ENCODE measurements at regions not wholly inside any gene's neighbourhood (a gene's known extent, or its start where the extent isn't known, plus 50 kb on each side); places are given as distances from the start of the nearest gene placed in this dataset.

GRCh38 chr6:105560611-105561066 lies 157.8 kb upstream of the PREP start:
- Histone ChIP-seq H3K4me3 (replicated peaks in 1 of 3) (no peak overlapping the region), H3K36me3 (no peaks in the 10 kb centered on the region), H3K27me3 (no peaks in the 10 kb centered on the region), H3K9me3 (no peaks in the 10 kb centered on the region), H3K27ac (no peak overlapping the region), H3K4me1 (no peaks in the 10 kb centered on the region)
- intact Hi-C loops (cut with DNase I), result no loop called here
- WGBS, 2 donors, result 95 to 98% methylated on average over 2 of the region's 2 CpGs
- no peak for TF ChIP-seq POLR2A (IDR thresholded peaks at IDR 0.05)
- TF ChIP-seq CTCF (IDR thresholded peaks at IDR 0.05), result no peak
- no peak for DNase-seq

DNA sequence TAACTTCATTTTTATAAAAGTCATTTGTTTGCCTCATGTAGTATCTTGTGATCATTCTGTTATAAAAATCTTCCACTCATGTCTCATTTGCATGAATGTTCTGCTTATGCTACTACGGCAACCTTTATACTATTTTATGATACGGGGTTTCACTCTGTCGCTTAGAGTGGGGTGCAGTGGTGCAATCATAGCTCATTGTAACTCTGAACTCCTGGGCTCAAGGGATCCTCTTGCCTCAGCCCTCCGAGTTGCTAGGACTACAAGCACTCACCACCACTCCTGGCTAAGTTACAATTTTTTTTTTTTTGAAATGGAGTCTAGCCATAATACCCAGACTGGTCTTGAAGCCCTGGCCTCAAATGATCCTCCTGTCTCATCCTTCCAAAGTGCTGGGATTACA lies 154.4 kb upstream of the PREP start:
- intact Hi-C loops (cut with DNase I), result no loop called here
- no peak overlapping the region for H3K4me3 ChIP-seq (replicated peaks in 1 of 3)
- TF ChIP-seq POLR2A (IDR thresholded peaks at IDR 0.05) (no peak), CTCF (IDR thresholded peaks at IDR 0.05) (no peak)
- no peaks in the 10 kb centered on the region for H3K4me1 ChIP-seq
- peak; percentile 22 to 27 for DNase-seq
- H3K9me3 ChIP-seq, result no peaks in the 10 kb centered on the region
- 45 to 55% methylated on average over 4 of the region's 4 CpGs for WGBS, 2 donors
- no peaks in the 10 kb centered on the region for H3K36me3 ChIP-seq
- no peak overlapping the region for H3K27ac ChIP-seq
- no peaks in the 10 kb centered on the region for H3K27me3 ChIP-seq

GRCh38 chr6:105553171-105553570 lies 150.3 kb upstream of the PREP start:
- intact Hi-C loops (cut with DNase I), result no loop called here
- DNase-seq, result no peak
- Histone ChIP-seq H3K4me1 (peaks cover 11 to 12% of the 10 kb centered on the region in 2 donors), H3K4me3 (replicated peaks in 1 of 3) (no peak overlapping the region), H3K27me3 (no peaks in the 10 kb centered on the region), H3K27ac (no peak overlapping the region), H3K36me3 (no peaks in the 10 kb centered on the region), H3K9me3 (no peaks in the 10 kb centered on the region)
- TF ChIP-seq POLR2A (IDR thresholded peaks at IDR 0.05), result no peak
- no peak for TF ChIP-seq CTCF (IDR thresholded peaks at IDR 0.05)
- WGBS, 2 donors, result 91 to 95% methylated on average over 6 of the region's 6 CpGs

DNA sequence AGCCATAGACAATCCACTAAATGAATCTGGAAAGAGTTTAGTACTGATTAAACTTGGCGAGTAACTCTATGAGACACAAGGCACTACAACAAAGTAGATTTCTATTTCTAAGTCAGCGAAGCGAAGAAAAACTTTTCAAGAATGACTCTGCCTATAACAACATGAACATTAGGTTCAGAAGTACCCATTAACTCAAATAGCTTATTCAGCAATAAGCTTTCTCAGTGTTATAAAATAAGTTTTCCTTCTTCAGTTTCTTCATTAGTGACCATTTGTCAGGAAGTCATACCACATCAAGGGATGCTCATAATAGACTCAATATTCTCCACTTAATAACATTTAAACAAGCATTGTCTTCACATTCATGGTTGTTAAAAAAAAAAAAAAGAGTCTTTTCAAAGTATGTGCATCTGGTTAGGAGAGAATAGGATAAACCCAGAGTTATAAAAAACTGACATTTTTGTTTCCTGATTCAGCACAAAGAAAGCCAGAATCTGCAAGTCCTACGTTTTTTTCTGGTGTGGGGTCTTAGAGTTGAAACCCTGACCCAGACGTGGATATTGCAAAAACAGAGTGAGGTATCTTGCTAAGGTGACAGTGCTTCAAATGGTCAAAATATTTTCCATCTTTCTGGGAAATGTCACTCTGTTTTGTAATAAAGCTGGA lies 148.2 kb upstream of the PREP start:
- Histone ChIP-seq H3K27ac (no peak overlapping the region), H3K4me3 (replicated peaks in 1 of 3) (no peak overlapping the region), H3K4me1 (peaks cover 11 to 12% of the 10 kb centered on the region in 2 donors), H3K9me3 (no peaks in the 10 kb centered on the region), H3K36me3 (no peaks in the 10 kb centered on the region), H3K27me3 (no peaks in the 10 kb centered on the region)
- TF ChIP-seq CTCF (IDR thresholded peaks at IDR 0.05), result no peak
- intact Hi-C loops (cut with DNase I), result no loop called here
- WGBS, 2 donors, result 36 to 49% methylated on average over 5 of the region's 5 CpGs
- no peak for DNase-seq

GRCh38 chr6:105546754-105547153 lies 143.9 kb upstream of the PREP start:
- TF ChIP-seq POLR2A (IDR thresholded peaks at IDR 0.05) (no peak), CTCF (IDR thresholded peaks at IDR 0.05) (no peak)
- DNase-seq, result no peak
- no peaks in the 10 kb centered on the region for H3K36me3 ChIP-seq
- no peaks in the 10 kb centered on the region for H3K9me3 ChIP-seq
- H3K4me1 ChIP-seq, result peaks cover 11 to 12% of the 10 kb centered on the region in 2 donors
- no peak overlapping the region for H3K27ac ChIP-seq
- no peaks in the 10 kb centered on the region for H3K27me3 ChIP-seq
- WGBS, 2 donors, result 82 to 85% methylated on average over 2 of the region's 2 CpGs
- H3K4me3 ChIP-seq (replicated peaks in 1 of 3), result no peak overlapping the region
- intact Hi-C loops (cut with DNase I), result no loop called here

All from thyroid gland (tissue), 4 donors.